ENCODE measurements at regions not wholly inside any gene's neighbourhood (a gene's known extent, or its start where the extent isn't known, plus 50 kb on each side); places are given as distances from the start of the nearest gene placed in this dataset.

GRCh38 chr5:1948111-1948510 lies 65.4 kb upstream of the IRX4 start:
- TF ChIP-seq, protein P1, sequence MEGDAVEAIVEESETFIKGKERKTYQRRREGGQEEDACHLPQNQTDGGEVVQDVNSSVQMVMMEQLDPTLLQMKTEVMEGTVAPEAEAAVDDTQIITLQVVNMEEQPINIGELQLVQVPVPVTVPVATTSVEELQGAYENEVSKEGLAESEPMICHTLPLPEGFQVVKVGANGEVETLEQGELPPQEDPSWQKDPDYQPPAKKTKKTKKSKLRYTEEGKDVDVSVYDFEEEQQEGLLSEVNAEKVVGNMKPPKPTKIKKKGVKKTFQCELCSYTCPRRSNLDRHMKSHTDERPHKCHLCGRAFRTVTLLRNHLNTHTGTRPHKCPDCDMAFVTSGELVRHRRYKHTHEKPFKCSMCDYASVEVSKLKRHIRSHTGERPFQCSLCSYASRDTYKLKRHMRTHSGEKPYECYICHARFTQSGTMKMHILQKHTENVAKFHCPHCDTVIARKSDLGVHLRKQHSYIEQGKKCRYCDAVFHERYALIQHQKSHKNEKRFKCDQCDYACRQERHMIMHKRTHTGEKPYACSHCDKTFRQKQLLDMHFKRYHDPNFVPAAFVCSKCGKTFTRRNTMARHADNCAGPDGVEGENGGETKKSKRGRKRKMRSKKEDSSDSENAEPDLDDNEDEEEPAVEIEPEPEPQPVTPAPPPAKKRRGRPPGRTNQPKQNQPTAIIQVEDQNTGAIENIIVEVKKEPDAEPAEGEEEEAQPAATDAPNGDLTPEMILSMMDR (IDR thresholded peaks at IDR 0.05; ENCODE audit: extremely low read depth, insufficient read depth, missing control alignments), result no peak
- no peak for DNase-seq (ENCODE audit: low spot score)
- in situ Hi-C loops (cut with MboI; ENCODE audit: low pct_unique_long_range_greater_than_20kb, low sequenced_read_pairs, unreplicated experiment), result no loop called here

- in situ Hi-C loops (cut with MboI; ENCODE audit: low pct_unique_long_range_greater_than_20kb, low sequenced_read_pairs, unreplicated experiment), result no loop called here
- no peak for DNase-seq (ENCODE audit: low spot score)
- TF ChIP-seq, protein P1 (IDR thresholded peaks at IDR 0.05; ENCODE audit: extremely low read depth, insufficient read depth, missing control alignments), result no peak
These were observed 64.1 kb upstream of the IRX4 start for GRCh38 chr5:1946776-1947175.

- in situ Hi-C loops (cut with MboI; ENCODE audit: low pct_unique_long_range_greater_than_20kb, low sequenced_read_pairs, unreplicated experiment), result no loop called here
- TF ChIP-seq, protein P1 (IDR thresholded peaks at IDR 0.05; ENCODE audit: extremely low read depth, insufficient read depth, missing control alignments), result no peak
These were observed 63.5 kb upstream of the IRX4 start for GRCh38 chr5:1946122-1946677.

GRCh38 chr5:1945606-1946005 lies 62.9 kb upstream of the IRX4 start:
- no peak for DNase-seq (ENCODE audit: low spot score)
- TF ChIP-seq, protein P1 (IDR thresholded peaks at IDR 0.05; ENCODE audit: extremely low read depth, insufficient read depth, missing control alignments), result no peak
- in situ Hi-C loops (cut with MboI; ENCODE audit: low pct_unique_long_range_greater_than_20kb, low sequenced_read_pairs, unreplicated experiment), result no loop called here

More at GRCh38 chr5:1946122-1946677, 63.5 kb upstream of the IRX4 start:
- no peak for DNase-seq (ENCODE audit: low spot score)

GRCh38 chr5:1944408-1944807 lies 61.7 kb upstream of the IRX4 start:
- TF ChIP-seq, protein P1 (IDR thresholded peaks at IDR 0.05; ENCODE audit: extremely low read depth, insufficient read depth, missing control alignments), result no peak
- no peak for DNase-seq (ENCODE audit: low spot score)
- in situ Hi-C loops (cut with MboI; ENCODE audit: low pct_unique_long_range_greater_than_20kb, low sequenced_read_pairs, unreplicated experiment), result no loop called here

GRCh38 chr5:1943481-1943880 lies 60.8 kb upstream of the IRX4 start:
- in situ Hi-C loops (cut with MboI; ENCODE audit: low pct_unique_long_range_greater_than_20kb, low sequenced_read_pairs, unreplicated experiment), result no loop called here

More at GRCh38 chr5:1943481-1943880, 60.8 kb upstream of the IRX4 start:
- TF ChIP-seq, protein P1 (IDR thresholded peaks at IDR 0.05; ENCODE audit: extremely low read depth, insufficient read depth, missing control alignments), result no peak
- no peak for DNase-seq (ENCODE audit: low spot score)

Data from GM13977 (cell line).